SU-DHL-6 (cell line): ENCODE measurements at regions not wholly inside any gene's neighbourhood (a gene's known extent, or its start where the extent isn't known, plus 50 kb on each side); places are given as distances from the start of the nearest gene placed in this dataset.

Source experiments
- H2AFZ ChIP-seq: fragments of 200-600 bp; sonication (generic); 2 replicates; pipeline ENCODE4 v1.6.1; 2014; ENCODE audit warnings: low read depth, mild to moderate bottlenecking, moderate library complexity, mixed read lengths, antibody characterized with exemption, low read length; ENCODE audit not compliant: severe bottlenecking
- H3F3A ChIP-seq: fragments of 200-600 bp; shearing (Covaris generic); 2 replicates; pipeline ENCODE4 v1.6.0; 2016; ENCODE audit warnings: antibody characterized with exemption, mild to moderate bottlenecking; ENCODE audit not compliant: insufficient read depth
- H3K27ac ChIP-seq: fragments of 200-600 bp; sonication (generic); 2 replicates; pipeline ENCODE4 v1.5.1; 2016; ENCODE audit warnings: low read depth, mild to moderate bottlenecking, low read length, moderate library complexity, mixed read lengths
- H3K27me3 ChIP-seq: fragments of 200-600 bp; sonication (generic), shearing (Covaris generic); 2 replicates; pipeline ENCODE4 v1.6.0; 2014; ENCODE audit warnings: mild to moderate bottlenecking, low read length
- H3K36me3 ChIP-seq: fragments of 200-600 bp; sonication (generic); 2 replicates; pipeline ENCODE4 v1.6.1; 2014; ENCODE audit warnings: mild to moderate bottlenecking, low read length, mixed read lengths
- H3K4me2 ChIP-seq: fragments of 300-600, 200-600 bp; shearing (Covaris generic), sonication (generic); 2 replicates; pipeline ENCODE4 v1.6.0; 2014; ENCODE audit warnings: low read length, low read depth, mild to moderate bottlenecking; ENCODE audit not compliant: poor library complexity, severe bottlenecking
- H3K4me3 ChIP-seq: fragments of 200-600 bp; sonication (generic); 2 replicates; pipeline ENCODE4 v1.5.1; 2014; ENCODE audit warnings: antibody characterized with exemption, low read length, mild to moderate bottlenecking, mixed read lengths; ENCODE audit not compliant: insufficient read depth, poor library complexity, severe bottlenecking
- H3K79me2 ChIP-seq: fragments of 200-600 bp; sonication (generic); 2 replicates; pipeline ENCODE4 v1.6.1; 2014; ENCODE audit warnings: mild to moderate bottlenecking, low read length, moderate library complexity; ENCODE audit not compliant: insufficient read depth
- H3K9ac ChIP-seq: fragments of 200-600 bp; sonication (generic); 2 replicates; pipeline ENCODE4 v1.7.0; 2014; ENCODE audit warnings: mild to moderate bottlenecking, low read length
- H3K9me2 ChIP-seq: fragments of 200-600 bp; sonication (generic); replicated peaks from 2 replicates; pipeline ENCODE4 v1.6.1; 2014; ENCODE audit warnings: low read length; ENCODE audit not compliant: insufficient read depth
- H3K9me3 ChIP-seq: fragments of 200-600 bp; sonication (generic); 2 replicates; pipeline ENCODE4 v1.6.1; 2014; ENCODE audit warnings: low read length, mixed read lengths; ENCODE audit not compliant: insufficient read depth
- H4K20me1 ChIP-seq: fragments of 200-600 bp; sonication (generic); 2 replicates; pipeline ENCODE4 v1.6.1; 2014; ENCODE audit warnings: low read depth, mild to moderate bottlenecking, antibody characterized with exemption, low read length, moderate library complexity, mixed read lengths
- EZH2phosphoT487 ChIP-seq: fragments of 200-600 bp; sonication (generic), shearing (Covaris generic); conservative IDR thresholded peaks from 2 replicates; pipeline ENCODE4 v1.6.1; 2018; ENCODE audit warnings: mild to moderate bottlenecking, antibody characterized with exemption, low read length, moderate library complexity, mixed read lengths
- TF ChIP-seq, protein P1 (sequence below): fragments of 200-600 bp; sonication (generic); IDR thresholded peaks from one replicate; pipeline ENCODE4 v1.5.1; 2017; ENCODE audit warnings: antibody characterized with exemption, mild to moderate bottlenecking, low read length, moderate library complexity; ENCODE audit not compliant: insufficient read depth, poor library complexity, severe bottlenecking

DNA sequence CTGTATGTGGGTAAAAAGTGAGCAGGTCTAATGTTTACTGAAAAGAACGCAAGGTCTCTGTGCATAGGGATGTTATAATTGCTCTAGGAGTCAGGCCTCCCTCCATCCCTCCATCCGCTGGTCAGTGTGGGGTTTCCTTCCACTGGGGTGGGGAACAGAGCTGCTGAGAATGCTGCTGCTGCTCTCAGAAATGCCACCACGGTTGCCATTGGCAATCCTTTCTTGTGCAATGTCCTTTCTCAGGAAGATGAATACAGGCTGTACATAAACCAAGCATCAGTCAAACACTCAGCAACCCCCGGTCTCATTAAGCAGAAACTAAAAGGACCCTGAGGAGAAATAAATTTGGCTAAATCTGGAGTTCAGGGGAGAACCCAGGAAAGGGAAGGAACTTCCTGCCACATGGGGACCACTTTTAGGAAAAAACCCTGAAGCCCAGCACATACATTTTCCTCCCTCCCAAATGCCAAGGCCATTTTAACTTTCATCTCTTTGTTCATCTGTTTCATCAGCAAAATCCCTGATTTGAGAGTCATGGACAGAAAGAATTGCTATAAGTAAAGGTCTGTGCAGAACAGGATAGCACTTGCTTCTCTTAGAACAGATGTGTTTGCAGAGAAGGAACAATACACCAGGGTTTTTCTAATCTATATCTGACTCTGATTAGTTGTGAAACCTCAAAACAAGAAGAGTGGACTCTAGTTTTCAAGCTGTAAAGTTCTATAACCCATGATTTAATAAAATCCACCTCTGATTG is 70.4 kb upstream of the SLC1A3 start:
- no peaks in the 10 kb centered on the region for H3F3A ChIP-seq
- no peaks in the 10 kb centered on the region for H3K27me3 ChIP-seq
- TF ChIP-seq, protein P1, sequence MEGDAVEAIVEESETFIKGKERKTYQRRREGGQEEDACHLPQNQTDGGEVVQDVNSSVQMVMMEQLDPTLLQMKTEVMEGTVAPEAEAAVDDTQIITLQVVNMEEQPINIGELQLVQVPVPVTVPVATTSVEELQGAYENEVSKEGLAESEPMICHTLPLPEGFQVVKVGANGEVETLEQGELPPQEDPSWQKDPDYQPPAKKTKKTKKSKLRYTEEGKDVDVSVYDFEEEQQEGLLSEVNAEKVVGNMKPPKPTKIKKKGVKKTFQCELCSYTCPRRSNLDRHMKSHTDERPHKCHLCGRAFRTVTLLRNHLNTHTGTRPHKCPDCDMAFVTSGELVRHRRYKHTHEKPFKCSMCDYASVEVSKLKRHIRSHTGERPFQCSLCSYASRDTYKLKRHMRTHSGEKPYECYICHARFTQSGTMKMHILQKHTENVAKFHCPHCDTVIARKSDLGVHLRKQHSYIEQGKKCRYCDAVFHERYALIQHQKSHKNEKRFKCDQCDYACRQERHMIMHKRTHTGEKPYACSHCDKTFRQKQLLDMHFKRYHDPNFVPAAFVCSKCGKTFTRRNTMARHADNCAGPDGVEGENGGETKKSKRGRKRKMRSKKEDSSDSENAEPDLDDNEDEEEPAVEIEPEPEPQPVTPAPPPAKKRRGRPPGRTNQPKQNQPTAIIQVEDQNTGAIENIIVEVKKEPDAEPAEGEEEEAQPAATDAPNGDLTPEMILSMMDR, result no peak
- no peak for TF ChIP-seq EZH2phosphoT487
- no peaks in the 10 kb centered on the region for H3K36me3 ChIP-seq
- no peaks in the 10 kb centered on the region for H3K79me2 ChIP-seq
- H2AFZ ChIP-seq, result no peak overlapping the region
- H3K9ac ChIP-seq, result no peak overlapping the region
- H4K20me1 ChIP-seq, result no peaks in the 10 kb centered on the region
- H3K27ac ChIP-seq, result no peak overlapping the region
- H3K4me2 ChIP-seq, result no peak overlapping the region
- no peaks in the 10 kb centered on the region for H3K9me2 ChIP-seq
- H3K9me3 ChIP-seq, result no peaks in the 10 kb centered on the region
- H3K4me3 ChIP-seq, result no peak overlapping the region

DNA sequence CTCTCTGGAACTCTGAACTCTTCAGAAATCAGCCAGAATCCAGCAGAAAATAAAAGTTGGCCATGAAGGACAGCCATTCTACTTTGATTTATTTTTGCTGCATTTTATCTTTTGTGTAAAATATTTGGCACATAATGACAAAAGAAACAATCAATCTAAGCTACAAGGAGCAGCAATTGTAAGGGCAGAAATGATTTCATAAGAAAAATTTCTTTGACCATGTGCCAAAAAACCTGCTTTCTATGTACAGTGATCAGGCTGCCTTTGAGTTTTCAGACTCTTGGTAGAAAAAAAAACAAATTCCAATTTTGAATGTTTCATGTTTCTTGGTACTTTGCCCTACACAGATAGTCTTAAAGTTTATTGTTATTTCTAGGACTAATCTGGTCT is 69.8 kb upstream of the SLC1A3 start:
- Histone ChIP-seq H3K9me3 (no peaks in the 10 kb centered on the region), H2AFZ (no peak overlapping the region), H3K36me3 (no peaks in the 10 kb centered on the region), H3K4me2 (no peak overlapping the region), H3K9me2 (no peaks in the 10 kb centered on the region), H4K20me1 (no peaks in the 10 kb centered on the region), H3K27ac (no peak overlapping the region), H3K4me3 (no peak overlapping the region), H3F3A (no peaks in the 10 kb centered on the region), H3K27me3 (no peaks in the 10 kb centered on the region), H3K9ac (no peak overlapping the region), H3K79me2 (no peaks in the 10 kb centered on the region)
- TF ChIP-seq, protein P1, result no peak
- TF ChIP-seq EZH2phosphoT487, result no peak

DNA sequence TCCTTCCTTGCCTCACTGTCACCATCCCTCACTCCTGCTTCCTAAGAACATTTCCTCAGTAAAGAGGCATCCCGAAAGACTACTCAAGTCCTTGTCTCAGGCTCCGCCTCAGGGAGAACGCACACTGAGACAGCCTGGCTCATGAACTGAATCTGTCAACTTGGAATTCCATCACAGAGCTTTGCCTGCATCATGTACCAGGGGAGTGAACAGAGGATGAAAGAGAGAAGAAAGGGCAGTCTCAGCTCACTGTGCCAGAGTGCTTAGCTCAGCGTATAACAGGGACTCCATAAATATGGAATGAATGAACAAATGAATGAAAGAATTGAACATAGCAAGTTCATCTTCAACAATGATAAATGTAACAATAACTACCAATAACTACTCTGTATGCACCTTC is 68.7 kb upstream of the SLC1A3 start:
- TF ChIP-seq EZH2phosphoT487, result no peak
- TF ChIP-seq, protein P1, result no peak

More for the DNA sequence above, 68.7 kb upstream of the SLC1A3 start:
- no peak overlapping the region for H3K27ac ChIP-seq
- H3K27me3 ChIP-seq, result no peaks in the 10 kb centered on the region
- H2AFZ ChIP-seq, result no peak overlapping the region
- no peak overlapping the region for H3K4me3 ChIP-seq
- H3K36me3 ChIP-seq, result no peaks in the 10 kb centered on the region
- H3K9ac ChIP-seq, result no peak overlapping the region
- H4K20me1 ChIP-seq, result no peaks in the 10 kb centered on the region
- no peaks in the 10 kb centered on the region for H3K79me2 ChIP-seq
- H3K9me2 ChIP-seq, result no peaks in the 10 kb centered on the region
- no peaks in the 10 kb centered on the region for H3F3A ChIP-seq
- H3K4me2 ChIP-seq, result no peak overlapping the region
- no peaks in the 10 kb centered on the region for H3K9me3 ChIP-seq
